Progenitor cell of endocrine pancreas (in vitro differentiated cells): ENCODE measurements at regions not wholly inside any gene's neighbourhood (a gene's known extent, or its start where the extent isn't known, plus 50 kb on each side); places are given as distances from the start of the nearest gene placed in this dataset.

Source experiments
- DNase-seq: peaks from one replicate; pipeline ENCODE4 v3.0.0; 2021; ENCODE audit warnings: low spot score; ENCODE audit not compliant: unreplicated experiment
- H3K27ac Mint-ChIP-seq: 2 replicates; pipeline ENCODE4 v1.8.0; 2021; ENCODE audit warnings: mild to moderate bottlenecking, moderate library complexity, mixed read lengths
- H3K27me3 Mint-ChIP-seq: 2 replicates; pipeline ENCODE4 v1.8.0; 2021; ENCODE audit warnings: mixed read lengths
- H3K36me3 Mint-ChIP-seq: 2 replicates; pipeline ENCODE4 v1.8.0; 2022; ENCODE audit warnings: mixed read lengths; ENCODE audit not compliant: insufficient read depth
- H3K4me1 Mint-ChIP-seq: 2 replicates; pipeline ENCODE4 v1.8.0; 2021; ENCODE audit warnings: low read depth, mixed read lengths
- H3K4me3 Mint-ChIP-seq: 2 replicates; pipeline ENCODE4 v1.8.0; 2021; ENCODE audit warnings: low read depth, mild to moderate bottlenecking, moderate library complexity, mixed read lengths
- H3K9me3 Mint-ChIP-seq: 2 replicates; pipeline ENCODE4 v1.8.0; 2021; ENCODE audit warnings: low read depth, mixed read lengths
- TF ChIP-seq, protein P1 (sequence below): fragments of 200-600 bp; sonication (generic); IDR thresholded peaks from one replicate; pipeline ENCODE4 v1.5.0; 2021; ENCODE audit warnings: antibody characterized with exemption, mild to moderate bottlenecking; ENCODE audit not compliant: unreplicated experiment

DNA sequence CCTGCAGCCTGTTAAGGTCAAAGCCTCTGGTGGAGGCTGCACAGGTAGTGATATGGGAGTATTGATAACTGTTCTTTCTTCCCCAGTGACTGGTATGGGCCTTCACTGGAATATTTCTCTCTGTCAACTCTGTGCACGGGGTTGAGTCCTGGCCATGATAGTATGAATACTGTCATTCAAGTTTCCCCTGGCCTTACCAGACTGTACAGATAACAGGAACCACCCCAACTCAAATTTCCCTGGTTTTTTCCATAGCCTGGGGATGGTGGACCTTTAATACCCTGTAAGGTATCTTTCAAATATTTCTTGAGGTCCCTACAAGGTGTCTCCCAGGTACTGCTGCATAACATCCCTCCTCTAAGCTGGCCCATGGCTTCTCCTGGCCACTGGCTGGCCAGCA lies 51.4 kb upstream of the TNFAIP3 start:
- H3K36me3 Mint-ChIP-seq, result no peaks in the 10 kb centered on the region
- DNase-seq, result no peak
- H3K4me1 Mint-ChIP-seq, result peaks cover 7% of the 10 kb centered on the region
- H3K4me3 Mint-ChIP-seq, result no peak overlapping the region
- TF ChIP-seq, protein P1, sequence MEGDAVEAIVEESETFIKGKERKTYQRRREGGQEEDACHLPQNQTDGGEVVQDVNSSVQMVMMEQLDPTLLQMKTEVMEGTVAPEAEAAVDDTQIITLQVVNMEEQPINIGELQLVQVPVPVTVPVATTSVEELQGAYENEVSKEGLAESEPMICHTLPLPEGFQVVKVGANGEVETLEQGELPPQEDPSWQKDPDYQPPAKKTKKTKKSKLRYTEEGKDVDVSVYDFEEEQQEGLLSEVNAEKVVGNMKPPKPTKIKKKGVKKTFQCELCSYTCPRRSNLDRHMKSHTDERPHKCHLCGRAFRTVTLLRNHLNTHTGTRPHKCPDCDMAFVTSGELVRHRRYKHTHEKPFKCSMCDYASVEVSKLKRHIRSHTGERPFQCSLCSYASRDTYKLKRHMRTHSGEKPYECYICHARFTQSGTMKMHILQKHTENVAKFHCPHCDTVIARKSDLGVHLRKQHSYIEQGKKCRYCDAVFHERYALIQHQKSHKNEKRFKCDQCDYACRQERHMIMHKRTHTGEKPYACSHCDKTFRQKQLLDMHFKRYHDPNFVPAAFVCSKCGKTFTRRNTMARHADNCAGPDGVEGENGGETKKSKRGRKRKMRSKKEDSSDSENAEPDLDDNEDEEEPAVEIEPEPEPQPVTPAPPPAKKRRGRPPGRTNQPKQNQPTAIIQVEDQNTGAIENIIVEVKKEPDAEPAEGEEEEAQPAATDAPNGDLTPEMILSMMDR, result no peak
- no peaks in the 10 kb centered on the region for H3K27me3 Mint-ChIP-seq
- H3K9me3 Mint-ChIP-seq, result no peaks in the 10 kb centered on the region
- H3K27ac Mint-ChIP-seq, result no peak overlapping the region

DNA sequence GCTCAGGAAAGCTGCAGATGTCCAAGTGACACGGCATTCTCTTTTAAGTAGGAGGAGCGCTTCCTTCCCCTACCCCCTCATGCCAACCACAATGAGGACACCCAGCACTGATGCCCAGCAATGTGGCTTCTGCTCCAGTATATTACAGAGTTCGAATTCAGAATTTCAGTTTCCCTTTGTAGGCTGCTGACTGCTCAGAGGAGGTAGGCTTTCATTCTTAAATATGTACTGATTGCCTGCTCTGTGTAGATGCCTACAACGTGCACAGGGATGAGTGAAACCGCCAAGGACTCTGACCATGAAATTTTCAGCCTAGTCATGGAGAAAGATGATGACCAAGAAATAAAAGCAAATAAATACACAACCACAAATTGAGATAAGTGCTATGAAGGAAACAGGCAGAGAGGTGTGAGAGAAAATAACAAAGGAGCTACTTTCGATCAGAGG lies 50.9 kb upstream of the TNFAIP3 start:
- H3K9me3 Mint-ChIP-seq, result no peaks in the 10 kb centered on the region
- no peak overlapping the region for H3K27ac Mint-ChIP-seq
- peaks cover 3% of the 10 kb centered on the region for H3K4me1 Mint-ChIP-seq
- no peak overlapping the region for H3K4me3 Mint-ChIP-seq
- TF ChIP-seq, protein P1, result no peak
- H3K27me3 Mint-ChIP-seq, result no peaks in the 10 kb centered on the region
- no peak for DNase-seq
- no peaks in the 10 kb centered on the region for H3K36me3 Mint-ChIP-seq

DNA sequence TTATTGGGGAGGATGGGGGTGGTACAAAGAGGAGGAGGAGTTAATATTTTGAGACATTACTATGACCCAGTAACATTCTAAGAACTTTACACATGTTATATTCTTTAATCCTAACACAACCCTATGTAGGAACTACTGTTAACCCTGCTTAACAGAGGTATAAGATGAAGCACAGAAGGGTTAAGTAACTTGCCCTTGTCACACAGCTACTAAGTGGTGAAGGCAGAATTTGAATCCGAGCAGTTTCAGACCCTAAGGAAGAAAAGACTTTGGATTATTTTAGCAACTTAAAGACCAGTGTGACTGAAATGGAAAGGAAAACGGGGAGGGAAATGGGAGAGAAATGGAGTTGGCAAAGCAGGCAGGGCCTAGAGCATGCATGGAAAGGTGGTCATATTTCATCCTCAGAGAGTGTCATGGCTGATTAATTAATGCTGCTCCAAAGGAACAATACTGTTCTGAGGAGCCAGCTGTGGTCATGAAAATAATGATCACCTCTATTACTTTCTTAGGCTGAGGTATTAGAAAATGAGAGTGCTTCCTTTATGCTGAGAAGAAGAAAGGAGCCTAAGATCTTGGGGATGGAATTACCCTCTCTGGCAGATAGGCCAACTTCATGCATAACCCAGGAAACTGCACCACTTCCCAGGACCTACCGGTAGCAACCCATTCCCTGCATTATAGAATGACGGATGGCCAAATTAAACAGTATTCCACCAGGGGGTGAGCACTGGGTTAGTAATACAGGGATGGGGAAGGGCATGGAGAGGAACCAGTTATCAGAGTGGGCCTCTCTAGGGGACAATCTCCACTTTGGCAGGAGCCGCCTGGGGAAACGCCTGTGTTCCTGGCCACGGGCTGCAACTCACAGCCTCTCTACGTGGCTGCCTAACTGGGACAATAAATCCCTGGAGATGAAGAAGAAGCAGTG lies 50.1 kb upstream of the TNFAIP3 start:
- Mint-ChIP-seq H3K4me1 (no peaks in the 10 kb centered on the region), H3K36me3 (no peaks in the 10 kb centered on the region), H3K27ac (no peak overlapping the region), H3K4me3 (no peak overlapping the region), H3K27me3 (no peaks in the 10 kb centered on the region), H3K9me3 (no peaks in the 10 kb centered on the region)
- no peak for DNase-seq
- TF ChIP-seq, protein P1, result no peak
